ENCODE measurements at regions not wholly inside any gene's neighbourhood (a gene's known extent, or its start where the extent isn't known, plus 50 kb on each side); places are given as distances from the start of the nearest gene placed in this dataset.

- no TSS peak for BruUV-seq (replicated peaks)
- Histone ChIP-seq H3K9me3 (replicated peaks; ENCODE audit: control insufficient read depth, insufficient read depth, low read depth, low read length) (no peaks in the 10 kb centered on the region), H3K79me2 (ENCODE audit: control insufficient read depth, insufficient read depth, low read length) (no peaks in the 10 kb centered on the region), H4K20me1 (replicated peaks; ENCODE audit: control insufficient read depth, insufficient read depth, low read length) (no peaks in the 10 kb centered on the region), H3K36me3 (ENCODE audit: control insufficient read depth, insufficient read depth, low read length) (no peaks in the 10 kb centered on the region), H3K27me3 (ENCODE audit: control insufficient read depth in 2 of 2, insufficient read depth in 2 of 2, low read length in 2 of 2) (no peaks in the 10 kb centered on the region), H2AFZ (ENCODE audit: low read depth, low read length) (no peak overlapping the region), H3K9me1 (ENCODE audit: control insufficient read depth, insufficient read depth, low read length) (no peaks in the 10 kb centered on the region), H3K4me1 (replicated peaks in 1 of 2; ENCODE audit: control insufficient read depth in 2 of 2, insufficient read depth in 2 of 2, low read length in 2 of 2) (no peaks in the 10 kb centered on the region), H3K27ac (ENCODE audit: extremely low read depth, low read depth, low read length) (no peak overlapping the region), H3K4me3 (no peak overlapping the region), H3K4me2 (ENCODE audit: insufficient read depth, low read length) (no peak overlapping the region), H3K9ac (ENCODE audit: insufficient read depth in 1 of 2, low read depth in 2 of 2, low read length in 2 of 2) (no peak overlapping the region)
- 0% methylated on average over 5 of the region's 6 CpGs for WGBS (ENCODE audit: insufficient coverage, low coverage, missing lambda C conversion rate)
- in situ Hi-C loops (cut with MboI) (no loop called here), intact Hi-C loops (cut with micrococcal nuclease) (no loop called here)
- no peak for DNase-seq (ENCODE audit: extremely low read depth in 1 of 4, low spot score in 3 of 4)
- no peak for ATAC-seq
- no peak for FAIRE-seq
- TF ChIP-seq FUS (optimal IDR thresholded peaks at IDR 0.05; ENCODE audit: low read depth, low read length) = no peak
- TF ChIP-seq ATF2 (CRISPR knock-in tag; IDR thresholded peaks at IDR 0.05) = no peak
- TF ChIP-seq CBX1 (IDR thresholded peaks at IDR 0.05; ENCODE audit: low read depth) = no peak
- TF ChIP-seq SMAD3 (CRISPR knock-in tag; conservative IDR thresholded peaks at IDR 0.05) = no peak
- TF ChIP-seq ATF6 (CRISPR knock-in tag; IDR thresholded peaks at IDR 0.05) = no peak
- TF ChIP-seq MTF1 (CRISPR knock-in tag; IDR thresholded peaks at IDR 0.05; ENCODE audit: borderline replicate concordance) = no peak
- TF ChIP-seq KLF1 (tag; IDR thresholded peaks at IDR 0.05) = no peak
- no peak for TF ChIP-seq FOXK1 (CRISPR knock-in tag; IDR thresholded peaks at IDR 0.05; ENCODE audit: borderline replicate concordance)
- no peak for TF ChIP-seq KDM1A (IDR thresholded peaks at IDR 0.05)
- no peak for TF ChIP-seq ZNF507 (tag; conservative IDR thresholded peaks at IDR 0.05)
- TF ChIP-seq HCFC1 (IDR thresholded peaks at IDR 0.05; ENCODE audit: low read depth, low read length) = no peak
- no peak for TF ChIP-seq HMBOX1 (IDR thresholded peaks at IDR 0.05)
- TF ChIP-seq COPS2 (conservative IDR thresholded peaks at IDR 0.05) = no peak
- TF ChIP-seq CHD4 (IDR thresholded peaks at IDR 0.05; ENCODE audit: insufficient read depth, insufficient replicate concordance, low read depth, low read length, poor library complexity, severe bottlenecking) = no peak
- POLR2A ChIA-PET = no interaction called here
- CTCF ChIA-PET (ENCODE audit: low intra/inter-chr PET ratio) = no interaction called here
Measured at GRCh38 chr9:13942201-13942600, 371.7 kb downstream of the NFIB start.

Data from K562 (cell line).